ENCODE measurements at regions not wholly inside any gene's neighbourhood (a gene's known extent, or its start where the extent isn't known, plus 50 kb on each side); places are given as distances from the start of the nearest gene placed in this dataset.

- Histone ChIP-seq H3K36me3 (no peaks in the 10 kb centered on the region), H3K27me3 (no peaks in the 10 kb centered on the region), H3K4me3 (no peak overlapping the region), H3K27ac (no peak overlapping the region), H3K4me1 (peaks cover 0 to 23% (median 3%) of the 10 kb centered on the region in 3 donors), H3K9me3 (peaks cover 0 to 16% (median 0%) of the 10 kb centered on the region in 3 donors)
- no peak for ATAC-seq
- TF ChIP-seq POLR2A (IDR thresholded peaks at IDR 0.05) = no peak
- no peak for TF ChIP-seq POLR2AphosphoS5 (IDR thresholded peaks at IDR 0.05)
- no peak for TF ChIP-seq EP300 (IDR thresholded peaks at IDR 0.05)
- TF ChIP-seq CTCF (IDR thresholded peaks at IDR 0.05) = no peak
- 88 to 90% methylated on average over 3 of the region's 3 CpGs for WGBS, 2 donors (ENCODE audit: low coverage in 1 of 2)
Observed at GRCh38 chr2:144715992-144716391, 196.1 kb upstream of the ZEB2 start.

GRCh38 chr2:144713410-144713809 lies 193.5 kb upstream of the ZEB2 start:
- no peak for ATAC-seq
- WGBS, 2 donors (ENCODE audit: low coverage in 1 of 2) = 63 to 77% methylated on average over 1 of the region's 1 CpG
- peaks cover 0 to 23% (median 3%) of the 10 kb centered on the region in 3 donors for H3K4me1 ChIP-seq
- H3K4me3 ChIP-seq = no peak overlapping the region
- H3K36me3 ChIP-seq = no peaks in the 10 kb centered on the region
- H3K27me3 ChIP-seq = no peaks in the 10 kb centered on the region
- H3K27ac ChIP-seq = no peak overlapping the region
- peaks cover 0 to 14% (median 0%) of the 10 kb centered on the region in 3 donors for H3K9me3 ChIP-seq
- TF ChIP-seq POLR2AphosphoS5 (IDR thresholded peaks at IDR 0.05) (no peak), CTCF (IDR thresholded peaks at IDR 0.05) (no peak), POLR2A (IDR thresholded peaks at IDR 0.05) (no peak), EP300 (IDR thresholded peaks at IDR 0.05) (no peak)

DNA sequence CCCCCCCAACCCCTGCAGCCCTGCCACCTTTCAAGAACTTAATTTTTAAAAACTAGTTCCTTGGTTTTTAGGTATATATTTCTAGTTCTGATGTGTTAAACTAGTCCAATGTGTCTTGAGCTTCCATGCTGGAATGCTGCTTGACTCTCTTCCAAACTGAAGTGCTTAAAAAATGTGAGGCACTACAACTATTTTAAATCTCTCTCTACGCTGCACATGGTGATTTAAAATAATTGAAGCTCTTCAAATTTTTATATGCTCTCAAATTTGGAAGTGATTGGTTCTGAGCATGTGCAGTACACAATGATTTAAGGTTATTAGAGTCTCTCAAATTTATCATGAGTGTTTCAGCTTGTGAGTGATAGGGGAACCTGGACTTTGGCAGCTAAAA lies 192.6 kb upstream of the ZEB2 start:
- H3K4me1 ChIP-seq = peaks cover 0 to 23% (median 3%) of the 10 kb centered on the region in 3 donors
- no peaks in the 10 kb centered on the region for H3K27me3 ChIP-seq
- no peak overlapping the region for H3K4me3 ChIP-seq
- 14 to 24% methylated on average over 1 of the region's 1 CpG for WGBS, 2 donors (ENCODE audit: low coverage in 1 of 2)
- TF ChIP-seq CTCF (IDR thresholded peaks at IDR 0.05) (no peak), EP300 (IDR thresholded peaks at IDR 0.05) (no peak), POLR2A (IDR thresholded peaks at IDR 0.05) (no peak), POLR2AphosphoS5 (IDR thresholded peaks at IDR 0.05) (no peak)
- H3K27ac ChIP-seq = peak overlapping the region in 2 of 4 donors; percentile 22 to 39
- H3K36me3 ChIP-seq = no peaks in the 10 kb centered on the region
- no peak for ATAC-seq
- H3K9me3 ChIP-seq = peaks cover 0 to 5% (median 0%) of the 10 kb centered on the region in 3 donors

- Histone ChIP-seq H3K9me3 (no peaks in the 10 kb centered on the region), H3K27ac (peak overlapping the region in 3 of 4 donors; percentile 22 to 39 (median 23)), H3K27me3 (no peaks in the 10 kb centered on the region), H3K4me3 (no peak overlapping the region), H3K36me3 (no peaks in the 10 kb centered on the region), H3K4me1 (peaks cover 0 to 23% (median 3%) of the 10 kb centered on the region in 3 donors)
- 86 to 89% methylated on average over 4 to 7 of the region's 7 CpGs for WGBS, 2 donors (ENCODE audit: low coverage in 1 of 2)
- TF ChIP-seq POLR2A (IDR thresholded peaks at IDR 0.05) (no peak), EP300 (IDR thresholded peaks at IDR 0.05) (no peak), CTCF (IDR thresholded peaks at IDR 0.05) (no peak), POLR2AphosphoS5 (IDR thresholded peaks at IDR 0.05) (no peak)
- ATAC-seq = no peak
Observed at GRCh38 chr2:144711630-144712549, 192.0 kb upstream of the ZEB2 start.

DNA sequence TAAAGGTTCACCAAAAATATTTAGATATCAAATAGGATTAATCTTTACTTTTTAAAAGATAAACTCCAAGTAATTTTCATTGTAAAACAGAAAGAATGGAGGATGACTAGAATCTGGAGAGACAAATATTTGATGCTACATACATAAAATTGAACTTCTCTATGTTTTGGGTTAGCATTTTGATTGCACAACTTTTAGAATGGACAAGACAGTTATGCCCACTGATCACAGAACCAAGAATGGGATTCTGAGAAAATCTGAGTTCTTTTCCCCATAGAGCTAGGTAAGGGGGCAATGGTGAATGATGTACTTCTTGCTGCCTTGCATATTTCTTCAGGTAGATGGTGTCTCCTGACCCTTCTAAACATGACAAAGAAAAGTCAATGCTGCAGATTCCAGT lies 191.2 kb upstream of the ZEB2 start:
- Histone ChIP-seq H3K36me3 (no peaks in the 10 kb centered on the region), H3K27me3 (no peaks in the 10 kb centered on the region), H3K27ac (no peak overlapping the region), H3K9me3 (no peaks in the 10 kb centered on the region), H3K4me3 (no peak overlapping the region), H3K4me1 (peaks cover 0 to 23% (median 3%) of the 10 kb centered on the region in 3 donors)
- TF ChIP-seq EP300 (IDR thresholded peaks at IDR 0.05) (no peak), POLR2A (IDR thresholded peaks at IDR 0.05) (no peak), POLR2AphosphoS5 (IDR thresholded peaks at IDR 0.05) (no peak), CTCF (IDR thresholded peaks at IDR 0.05) (no peak)
- ATAC-seq = no peak
